ENCODE measurements at regions not wholly inside any gene's neighbourhood (a gene's known extent, or its start where the extent isn't known, plus 50 kb on each side); places are given as distances from the start of the nearest gene placed in this dataset.

DNA sequence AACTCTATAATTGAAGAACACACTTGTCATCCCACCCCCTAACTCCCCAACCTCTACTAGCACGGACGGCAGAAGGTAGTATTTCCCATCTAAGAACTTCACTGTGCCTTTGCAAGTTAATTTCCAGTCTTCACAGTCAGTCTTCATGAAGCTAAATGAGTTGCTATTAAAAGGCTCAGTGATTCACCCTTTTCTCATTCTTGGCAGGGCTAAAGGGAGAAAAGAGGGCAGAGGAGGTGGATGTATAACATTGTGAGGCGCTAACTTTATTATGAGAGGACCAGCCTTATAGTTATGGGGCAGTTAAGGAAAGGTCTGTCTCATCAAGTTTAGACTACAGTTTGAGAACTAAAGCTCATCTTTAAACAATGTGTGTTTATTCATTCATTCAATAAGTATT is 161.0 kb upstream of the S100G start:
- no peaks in the 10 kb centered on the region for H3K27me3 Mint-ChIP-seq
- H3K9me3 Mint-ChIP-seq: peaks cover 0 to 1% (median 0%) of the 10 kb centered on the region in 8 donors
- Histone ChIP-seq H3K36me3 (ENCODE audit: insufficient read depth, low read length) (no peaks in the 10 kb centered on the region), H3K27ac (ENCODE audit: low read depth, low read length) (no peak overlapping the region), H3K4me3 (ENCODE audit: low read length in 2 of 2) (no peak overlapping the region), H3K27me3 (ENCODE audit: insufficient read depth, low read length) (no peaks in the 10 kb centered on the region), H3K9me3 (ENCODE audit: control insufficient read depth in 1 of 2, low read length in 2 of 2) (no peaks in the 10 kb centered on the region), H3K4me1 (ENCODE audit: insufficient read depth, low read length) (no peaks in the 10 kb centered on the region)
- H3K27ac Mint-ChIP-seq: no peak overlapping the region
- H3K36me3 Mint-ChIP-seq: no peaks in the 10 kb centered on the region
- H3K4me3 Mint-ChIP-seq: no peak overlapping the region
- POLR2A ChIA-PET (ENCODE audit: partially characterized antibody): no interaction called here
- H3K4me1 Mint-ChIP-seq: peaks cover 4 to 11% (median 6%) of the 10 kb centered on the region in 4 donors
- DNase-seq: no peak
- CTCF ChIA-PET (ENCODE audit: partially characterized antibody): no interaction called here
- intact Hi-C loops (cut with micrococcal nuclease): no loop called here

DNA sequence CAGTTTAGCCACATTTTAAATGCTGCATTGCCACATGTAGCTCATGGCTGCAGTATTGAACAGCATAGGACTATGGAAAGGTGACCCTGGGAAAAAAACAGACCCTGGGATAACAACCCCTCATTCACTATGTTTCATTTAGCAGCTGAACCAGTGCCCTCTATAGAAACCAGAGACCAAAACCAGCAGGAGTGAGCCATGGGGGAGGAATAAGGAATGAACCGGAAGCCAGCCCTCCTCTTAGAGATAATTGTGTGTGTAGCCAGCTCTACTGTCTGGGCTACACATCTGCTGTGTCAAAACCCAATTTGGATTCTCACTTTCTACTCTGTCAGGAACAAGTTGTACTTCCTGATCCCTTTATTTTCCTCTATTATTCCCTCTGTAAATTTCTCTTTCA is 158.5 kb upstream of the S100G start:
- Histone ChIP-seq H3K36me3 (ENCODE audit: insufficient read depth, low read length) (no peaks in the 10 kb centered on the region), H3K4me3 (ENCODE audit: low read length in 2 of 2) (no peak overlapping the region), H3K4me1 (ENCODE audit: insufficient read depth, low read length) (no peaks in the 10 kb centered on the region), H3K27me3 (ENCODE audit: insufficient read depth, low read length) (no peaks in the 10 kb centered on the region), H3K27ac (ENCODE audit: low read depth, low read length) (no peak overlapping the region), H3K9me3 (ENCODE audit: control insufficient read depth in 1 of 2, low read length in 2 of 2) (no peaks in the 10 kb centered on the region)
- Mint-ChIP-seq H3K36me3 (no peaks in the 10 kb centered on the region), H3K4me3 (no peak overlapping the region), H3K27me3 (no peaks in the 10 kb centered on the region), H3K4me1 (no peaks in the 10 kb centered on the region), H3K9me3 (peaks cover 0 to 1% (median 0%) of the 10 kb centered on the region in 8 donors), H3K27ac (no peak overlapping the region)
- DNase-seq: no peak
- POLR2A ChIA-PET (ENCODE audit: partially characterized antibody): no interaction called here
- intact Hi-C loops (cut with micrococcal nuclease): no loop called here
- CTCF ChIA-PET (ENCODE audit: partially characterized antibody): no interaction called here

DNA sequence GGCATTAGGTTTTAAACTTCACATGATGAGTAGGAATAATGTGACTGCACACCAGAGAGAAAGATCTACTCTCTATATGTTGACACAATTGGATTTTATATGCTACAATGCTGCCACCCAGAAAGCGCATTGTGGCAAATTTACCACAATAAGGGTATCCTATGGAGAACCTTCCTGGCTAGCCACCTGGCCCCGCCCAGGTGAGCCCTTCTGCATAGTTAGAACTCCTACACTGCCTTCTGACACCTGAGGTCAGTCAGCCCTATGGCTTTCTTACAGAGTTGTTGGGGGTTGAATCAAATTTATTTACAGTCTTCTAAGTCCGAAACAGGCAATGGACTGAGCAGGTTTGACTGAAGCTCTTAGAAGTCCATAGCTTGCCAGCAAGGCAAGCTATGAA is 153.8 kb upstream of the S100G start:
- Mint-ChIP-seq H3K4me1 (no peaks in the 10 kb centered on the region), H3K9me3 (peaks cover 0 to 9% (median 0%) of the 10 kb centered on the region in 8 donors), H3K27ac (no peak overlapping the region), H3K27me3 (no peaks in the 10 kb centered on the region), H3K36me3 (no peaks in the 10 kb centered on the region), H3K4me3 (no peak overlapping the region)
- CTCF ChIA-PET (ENCODE audit: partially characterized antibody): no interaction called here
- H3K27me3 ChIP-seq (ENCODE audit: insufficient read depth, low read length): no peaks in the 10 kb centered on the region
- POLR2A ChIA-PET (ENCODE audit: partially characterized antibody): no interaction called here
- no peaks in the 10 kb centered on the region for H3K36me3 ChIP-seq (ENCODE audit: insufficient read depth, low read length)
- no peak overlapping the region for H3K4me3 ChIP-seq (ENCODE audit: low read length in 2 of 2)
- H3K4me1 ChIP-seq (ENCODE audit: insufficient read depth, low read length): no peaks in the 10 kb centered on the region
- DNase-seq: no peak
- H3K9me3 ChIP-seq (ENCODE audit: control insufficient read depth in 1 of 2, low read length in 2 of 2): no peaks in the 10 kb centered on the region
- intact Hi-C loops (cut with micrococcal nuclease): no loop called here
- H3K27ac ChIP-seq (ENCODE audit: low read depth, low read length): no peak overlapping the region

DNA sequence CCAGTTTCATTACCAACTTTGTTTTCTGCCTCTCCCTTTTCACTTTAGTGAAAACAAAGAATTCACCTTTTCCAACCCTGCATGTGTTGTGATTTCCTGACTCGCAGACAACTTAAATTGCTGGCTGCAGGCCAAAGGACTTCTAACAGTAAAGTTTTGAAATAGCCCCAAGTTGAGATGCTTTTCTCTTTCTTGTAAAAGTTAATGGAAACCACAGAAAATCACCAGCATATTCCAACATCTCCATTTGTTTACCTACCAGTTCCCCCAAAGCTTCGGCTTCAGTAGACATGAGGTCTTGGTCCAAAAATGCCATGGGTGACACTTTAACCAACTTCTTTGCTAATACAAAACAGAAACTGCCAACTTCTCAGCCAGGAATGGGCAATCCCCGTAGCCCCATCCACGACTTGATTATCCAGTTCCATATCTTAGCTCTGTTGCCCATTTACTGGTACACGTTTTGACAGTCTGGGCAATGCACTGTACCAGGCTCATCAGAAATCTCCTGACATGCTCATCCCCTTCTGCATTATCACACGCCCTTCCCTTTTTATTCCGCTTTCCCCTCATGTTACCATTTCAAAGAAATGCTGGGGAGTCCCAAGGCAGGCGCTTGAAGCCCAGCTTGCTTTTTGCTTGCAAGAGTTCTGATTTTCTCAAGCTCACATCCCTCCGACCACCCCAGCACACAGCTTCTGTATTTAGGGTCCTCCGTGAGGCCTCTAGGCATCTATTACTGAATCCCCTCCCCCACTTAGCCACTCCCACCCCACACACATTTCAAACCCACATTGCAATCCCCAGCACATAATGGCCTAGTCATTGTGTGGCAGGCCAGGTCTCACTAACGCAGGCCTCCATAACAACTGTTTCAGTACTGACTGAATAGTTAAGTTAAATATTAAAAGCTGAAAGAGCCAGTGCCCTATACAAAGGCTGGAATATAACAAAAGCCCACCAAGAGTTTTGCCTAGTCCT is 137.9 kb upstream of the S100G start:
- H3K36me3 ChIP-seq (ENCODE audit: insufficient read depth, low read length): no peaks in the 10 kb centered on the region
- H3K4me3 ChIP-seq (ENCODE audit: low read length in 2 of 2): no peak overlapping the region
- intact Hi-C loops (cut with micrococcal nuclease): no loop called here
- H3K4me3 Mint-ChIP-seq: no peak overlapping the region
- POLR2A ChIA-PET (ENCODE audit: partially characterized antibody): no interaction called here
- no peaks in the 10 kb centered on the region for H3K36me3 Mint-ChIP-seq
- peaks cover 0 to 2% (median 0%) of the 10 kb centered on the region in 8 donors for H3K9me3 Mint-ChIP-seq
- no peaks in the 10 kb centered on the region for H3K27me3 ChIP-seq (ENCODE audit: insufficient read depth, low read length)
- CTCF ChIA-PET (ENCODE audit: partially characterized antibody): no interaction called here
- no peaks in the 10 kb centered on the region for H3K9me3 ChIP-seq (ENCODE audit: control insufficient read depth in 1 of 2, low read length in 2 of 2)
- no peak for DNase-seq
- no peaks in the 10 kb centered on the region for H3K4me1 ChIP-seq (ENCODE audit: insufficient read depth, low read length)
- no peaks in the 10 kb centered on the region for H3K4me1 Mint-ChIP-seq
- H3K27ac ChIP-seq (ENCODE audit: low read depth, low read length): no peak overlapping the region
- H3K27ac Mint-ChIP-seq: no peak overlapping the region
- H3K27me3 Mint-ChIP-seq: no peaks in the 10 kb centered on the region

DNA sequence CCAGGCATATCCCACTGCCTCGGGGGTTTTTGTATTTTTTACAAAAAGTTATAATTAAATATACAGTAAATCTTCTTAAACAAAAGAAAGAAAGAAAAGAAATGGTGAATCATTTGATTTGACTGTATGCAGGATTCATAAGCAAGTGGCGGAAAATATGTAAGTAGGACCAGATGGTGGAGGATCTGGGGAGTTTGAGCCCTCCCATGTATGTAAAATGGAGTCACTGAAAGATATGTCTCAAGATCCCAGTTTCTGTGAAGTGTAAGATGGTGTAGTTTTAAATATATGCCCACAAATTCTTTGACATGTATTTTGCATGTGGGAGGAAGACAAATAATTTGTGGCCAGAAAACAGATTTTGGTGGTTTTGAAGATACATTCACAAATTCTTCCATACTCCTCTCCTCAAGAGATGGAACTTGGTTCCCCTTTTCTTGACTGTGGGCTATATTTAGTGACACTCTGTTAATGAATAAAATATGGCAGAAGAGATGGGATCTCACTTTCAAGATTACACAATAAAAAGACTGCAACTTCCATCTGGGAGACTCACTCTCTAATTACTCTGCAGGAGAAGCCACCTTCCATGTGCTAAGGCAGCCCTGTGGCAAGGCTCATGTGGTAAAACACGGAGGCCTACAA is 133.6 kb upstream of the S100G start:
- Histone ChIP-seq H3K9me3 (ENCODE audit: control insufficient read depth in 1 of 2, low read length in 2 of 2) (no peaks in the 10 kb centered on the region), H3K27me3 (ENCODE audit: insufficient read depth, low read length) (no peaks in the 10 kb centered on the region), H3K27ac (ENCODE audit: low read depth, low read length) (no peak overlapping the region), H3K4me3 (ENCODE audit: low read length in 2 of 2) (no peak overlapping the region), H3K36me3 (ENCODE audit: insufficient read depth, low read length) (no peaks in the 10 kb centered on the region), H3K4me1 (ENCODE audit: insufficient read depth, low read length) (no peaks in the 10 kb centered on the region)
- POLR2A ChIA-PET (ENCODE audit: partially characterized antibody): no interaction called here
- Mint-ChIP-seq H3K36me3 (peaks cover 0 to 4% of the 10 kb centered on the region in 2 donors), H3K27ac (no peak overlapping the region), H3K9me3 (peaks cover 0 to 13% (median 3%) of the 10 kb centered on the region in 8 donors), H3K27me3 (no peaks in the 10 kb centered on the region), H3K4me3 (no peak overlapping the region), H3K4me1 (no peaks in the 10 kb centered on the region)
- CTCF ChIA-PET (ENCODE audit: partially characterized antibody): no interaction called here
- intact Hi-C loops (cut with micrococcal nuclease): no loop called here
- no peak for DNase-seq

DNA sequence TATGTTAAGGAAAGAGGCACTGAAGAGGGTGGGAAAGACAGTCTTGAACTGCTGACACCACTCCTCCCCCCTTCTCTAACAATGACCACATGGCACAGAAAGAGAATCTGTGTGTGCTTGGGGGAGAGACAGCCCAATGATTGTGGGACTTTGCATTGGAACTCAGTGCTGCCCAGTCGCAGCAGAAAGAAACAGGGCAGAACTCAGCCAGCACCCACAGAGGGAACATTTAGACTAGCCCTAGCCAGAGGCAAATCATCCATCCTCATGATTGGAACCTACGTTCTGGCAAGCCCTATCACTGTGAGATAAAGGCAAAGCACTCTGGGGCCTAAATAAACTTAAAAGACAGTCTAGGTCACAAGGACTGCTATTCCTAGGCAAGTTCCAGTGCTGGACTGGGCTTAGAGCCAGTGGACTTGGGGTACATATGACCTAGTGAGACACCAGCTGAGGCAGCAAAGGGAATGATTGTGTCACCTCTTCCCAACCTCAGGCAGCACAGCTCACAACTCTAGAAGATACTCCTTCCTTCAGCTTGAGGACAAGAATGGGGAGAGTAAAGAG is 132.8 kb upstream of the S100G start:
- Mint-ChIP-seq H3K4me3 (no peak overlapping the region), H3K36me3 (peaks cover 0 to 4% of the 10 kb centered on the region in 2 donors), H3K4me1 (no peaks in the 10 kb centered on the region), H3K9me3 (peaks cover 0 to 13% (median 3%) of the 10 kb centered on the region in 8 donors), H3K27me3 (no peaks in the 10 kb centered on the region), H3K27ac (no peak overlapping the region)
- Histone ChIP-seq H3K27ac (ENCODE audit: low read depth, low read length) (no peak overlapping the region), H3K27me3 (ENCODE audit: insufficient read depth, low read length) (no peaks in the 10 kb centered on the region), H3K4me1 (ENCODE audit: insufficient read depth, low read length) (no peaks in the 10 kb centered on the region), H3K4me3 (ENCODE audit: low read length in 2 of 2) (no peak overlapping the region), H3K9me3 (ENCODE audit: control insufficient read depth in 1 of 2, low read length in 2 of 2) (no peaks in the 10 kb centered on the region), H3K36me3 (ENCODE audit: insufficient read depth, low read length) (no peaks in the 10 kb centered on the region)
- intact Hi-C loops (cut with micrococcal nuclease): no loop called here
- DNase-seq: no peak
- CTCF ChIA-PET (ENCODE audit: partially characterized antibody): no interaction called here
- POLR2A ChIA-PET (ENCODE audit: partially characterized antibody): no interaction called here

DNA sequence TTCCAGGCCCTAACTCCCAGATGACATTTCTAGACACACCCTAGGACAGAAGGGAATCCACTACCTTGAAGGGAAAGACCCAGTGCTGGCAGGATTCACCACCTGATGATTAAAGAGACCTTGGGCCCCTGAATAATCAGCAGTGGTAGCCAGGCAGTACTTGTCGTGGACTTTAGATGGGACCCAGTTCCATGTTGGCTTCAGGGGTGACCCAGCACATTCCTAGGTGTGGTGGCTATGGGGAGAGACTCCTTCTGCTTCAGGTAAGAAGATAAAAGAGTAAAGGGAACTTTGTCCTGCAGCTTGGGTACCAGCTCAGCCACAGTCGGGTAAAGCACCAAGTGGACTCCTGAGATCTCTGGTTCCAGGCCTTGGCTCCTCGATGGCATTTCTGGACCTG is 131.8 kb upstream of the S100G start:
- Histone ChIP-seq H3K9me3 (ENCODE audit: control insufficient read depth in 1 of 2, low read length in 2 of 2) (no peaks in the 10 kb centered on the region), H3K4me3 (ENCODE audit: low read length in 2 of 2) (no peak overlapping the region), H3K27me3 (ENCODE audit: insufficient read depth, low read length) (no peaks in the 10 kb centered on the region), H3K4me1 (ENCODE audit: insufficient read depth, low read length) (no peaks in the 10 kb centered on the region), H3K27ac (ENCODE audit: low read depth, low read length) (no peak overlapping the region), H3K36me3 (ENCODE audit: insufficient read depth, low read length) (no peaks in the 10 kb centered on the region)
- Mint-ChIP-seq H3K36me3 (peaks cover 0 to 4% of the 10 kb centered on the region in 2 donors), H3K27ac (peak overlapping the region in 1 of 7 donors; percentile 15), H3K27me3 (no peaks in the 10 kb centered on the region), H3K9me3 (peaks cover 0 to 13% (median 3%) of the 10 kb centered on the region in 8 donors), H3K4me3 (no peak overlapping the region), H3K4me1 (no peaks in the 10 kb centered on the region)
- CTCF ChIA-PET (ENCODE audit: partially characterized antibody): no interaction called here
- DNase-seq: no peak
- intact Hi-C loops (cut with micrococcal nuclease): no loop called here
- POLR2A ChIA-PET (ENCODE audit: partially characterized antibody): no interaction called here
